HG03060 (cell line): ENCODE measurements at regions not wholly inside any gene's neighbourhood (a gene's known extent, or its start where the extent isn't known, plus 50 kb on each side); places are given as distances from the start of the nearest gene placed in this dataset.
"Not testable (repeated sequence)": the region's sequence is repeated elsewhere in the genome, so short reads cannot be mapped to it uniquely, and the experiment has no call there.

ENCODE experiments used
- ATAC-seq: cut with Tn5 transposase; IDR thresholded peaks from one replicate; pipeline ENCODE4 v1.9.1; 2021; ENCODE audit warnings: low read depth, moderate number of reproducible peaks; ENCODE audit not compliant: unreplicated experiment

DNA sequence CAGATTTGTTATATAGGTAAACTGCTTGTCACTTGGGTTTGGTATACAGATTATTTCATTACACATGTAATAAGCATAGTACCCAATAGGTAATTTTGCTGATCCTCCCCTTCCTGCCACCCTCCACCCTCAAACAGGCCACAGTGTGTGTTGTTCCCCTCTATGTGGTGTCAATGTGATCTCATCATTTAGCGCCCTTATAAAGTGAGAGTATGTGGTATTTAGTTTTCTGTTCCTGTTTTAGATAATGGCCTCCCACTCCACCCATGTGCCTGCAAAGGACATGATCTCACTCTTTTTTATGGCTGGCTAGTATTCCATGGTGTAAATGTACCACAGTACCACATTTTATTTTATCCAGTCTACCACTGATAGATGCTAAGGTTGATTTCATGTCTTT, 522.1 kb upstream of the LRRC7 start:
- no peak for ATAC-seq

DNA sequence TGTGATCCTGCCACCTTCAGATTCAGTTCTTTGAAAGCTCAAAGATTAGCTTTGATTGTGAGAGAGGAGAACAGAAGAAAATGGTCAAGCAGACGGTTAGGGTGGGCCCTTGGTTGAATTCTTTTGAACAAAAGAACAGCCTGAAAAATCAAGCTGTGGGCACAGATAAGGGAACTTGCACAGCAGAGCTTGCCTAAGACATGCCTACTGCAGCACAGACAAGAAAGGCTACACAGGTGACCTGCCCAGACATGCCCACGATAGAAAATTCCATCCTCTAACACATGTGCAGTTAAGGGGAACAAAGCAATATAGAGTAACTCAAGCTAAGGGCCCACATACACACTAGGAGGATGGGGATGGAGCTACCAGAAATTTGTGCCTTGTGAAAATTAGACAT, 512.5 kb upstream of the LRRC7 start:
- no peak for ATAC-seq

DNA sequence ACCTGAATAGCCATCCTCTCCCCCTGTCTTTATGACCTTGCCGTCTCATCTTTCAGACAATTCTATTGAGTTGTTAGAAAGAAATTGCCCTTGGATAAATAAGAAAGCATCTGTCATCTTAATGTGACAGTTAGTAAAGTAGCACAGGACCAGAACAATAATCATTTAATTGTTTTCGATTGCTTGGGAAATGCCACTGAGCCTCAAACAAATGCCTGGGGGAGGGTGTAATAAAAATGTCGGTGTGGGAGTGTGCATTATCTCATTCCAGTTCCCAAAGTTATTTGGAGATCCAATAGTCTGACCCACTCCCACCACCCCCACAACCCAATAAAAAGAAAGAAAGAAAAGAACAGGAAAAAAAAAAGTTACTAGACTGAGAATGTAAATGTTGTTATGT, 509.3 kb upstream of the LRRC7 start:
- ATAC-seq, result no peak

DNA sequence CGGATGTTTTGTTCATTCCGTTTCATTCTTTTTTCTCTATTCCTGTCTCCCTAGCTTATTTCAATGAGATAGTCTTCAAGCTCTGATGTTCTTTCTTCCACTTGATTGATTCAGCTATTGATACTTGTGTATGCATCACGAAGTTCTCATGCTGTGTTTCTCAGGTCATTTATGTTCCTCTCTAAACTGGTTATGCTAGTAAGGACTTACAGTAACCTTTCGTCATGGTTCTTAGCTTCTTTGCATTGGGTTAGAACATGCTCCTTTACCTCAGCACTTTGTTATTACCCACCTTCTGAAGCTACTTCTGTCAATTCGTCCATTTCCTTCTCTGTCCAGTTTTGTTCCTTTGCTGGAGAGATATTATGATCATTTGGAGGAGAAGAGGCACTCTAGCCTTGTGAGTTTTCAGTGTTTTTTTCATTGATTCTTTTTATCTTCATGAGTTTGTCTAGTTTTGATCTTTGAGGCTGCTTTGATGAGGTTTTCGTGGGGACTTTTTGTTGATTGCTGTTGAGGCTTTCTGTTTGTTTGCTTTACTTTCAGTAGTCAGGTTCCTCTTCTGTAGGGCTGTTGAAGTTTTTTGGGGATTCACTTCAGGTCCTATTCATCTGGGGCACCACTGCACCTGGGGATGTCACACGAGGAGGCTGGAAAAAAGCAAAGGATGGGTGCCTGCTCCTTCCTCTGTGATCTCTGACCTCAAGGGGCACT, 496.9 kb upstream of the LRRC7 start:
- no peak for ATAC-seq

DNA sequence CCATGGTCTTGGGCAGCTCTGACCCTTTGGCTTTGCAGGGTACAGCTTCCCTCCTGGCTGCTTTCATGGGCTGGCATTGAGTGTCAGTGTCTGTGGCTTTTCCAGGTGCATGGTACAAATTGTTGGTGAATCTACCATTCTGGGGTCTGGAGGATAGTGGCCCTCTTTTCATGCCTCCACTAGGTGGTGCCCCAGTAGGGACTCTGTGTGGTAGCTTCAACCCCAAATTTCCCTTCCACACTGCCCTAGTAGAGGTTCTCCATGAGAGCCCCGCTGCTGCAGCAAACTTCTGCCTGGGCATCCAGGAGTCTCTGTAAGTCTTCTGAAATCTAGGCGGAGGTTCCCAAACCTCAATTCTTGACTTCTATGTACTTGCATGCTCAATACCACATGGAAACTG, 494.5 kb upstream of the LRRC7 start:
- no peak for ATAC-seq

DNA sequence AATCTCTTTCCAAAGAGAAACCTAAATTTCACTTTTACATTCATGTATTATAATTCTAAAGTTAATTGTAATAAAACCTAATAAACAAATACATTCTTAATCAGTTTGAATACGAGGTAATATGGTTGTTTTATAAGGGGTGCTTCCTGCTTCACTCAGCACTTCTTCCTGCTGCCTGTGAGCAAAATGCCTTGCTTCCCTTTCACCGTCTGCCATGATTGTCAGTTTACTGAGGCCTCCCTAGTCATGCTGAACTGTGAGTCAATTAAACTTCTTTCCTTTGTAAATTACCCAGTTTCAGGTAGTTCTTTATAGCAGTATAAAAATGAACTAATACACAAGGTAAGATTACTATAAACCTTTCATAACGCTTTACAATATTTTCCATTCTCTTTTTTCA, 491.1 kb upstream of the LRRC7 start:
- ATAC-seq, result no peak

DNA sequence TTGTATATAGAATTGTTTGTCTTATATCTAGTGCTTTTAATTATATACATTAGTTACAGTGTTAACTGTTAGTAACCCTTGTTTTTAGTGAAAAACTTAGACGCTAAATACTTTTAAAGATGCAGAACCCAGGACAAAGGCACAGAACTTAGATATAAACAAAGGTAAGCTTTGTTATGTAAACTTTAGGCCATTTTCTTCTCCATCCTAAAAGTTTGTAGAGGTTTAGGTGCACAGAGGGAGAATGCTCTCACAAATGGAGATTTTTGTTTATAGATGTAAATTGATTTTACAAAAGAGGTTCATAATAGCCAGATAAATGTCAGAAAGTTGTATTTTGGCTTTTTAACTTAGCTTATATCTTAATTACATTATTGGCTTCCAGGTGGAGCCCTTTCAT, 490.5 kb upstream of the LRRC7 start:
- ATAC-seq, result no peak

DNA sequence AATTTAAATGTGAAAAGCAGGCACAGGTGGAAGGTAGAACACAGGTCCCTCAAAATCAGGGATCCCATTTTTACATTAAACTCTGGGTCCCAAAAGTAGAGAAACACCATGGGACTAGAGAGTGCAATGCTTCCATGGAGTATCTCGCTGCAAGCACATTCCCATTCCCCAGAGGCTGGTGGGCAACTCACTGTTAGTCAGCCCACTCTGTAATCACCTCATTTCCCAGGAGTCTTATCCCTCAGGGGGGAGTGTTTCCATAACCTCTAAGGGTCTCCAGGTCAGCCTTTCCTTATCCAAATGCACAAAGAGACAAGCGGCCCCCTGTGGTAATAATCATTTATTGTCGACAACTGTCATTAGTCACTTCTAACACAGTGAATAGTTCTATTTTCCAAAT, 490.1 kb upstream of the LRRC7 start:
- no peak for ATAC-seq

DNA sequence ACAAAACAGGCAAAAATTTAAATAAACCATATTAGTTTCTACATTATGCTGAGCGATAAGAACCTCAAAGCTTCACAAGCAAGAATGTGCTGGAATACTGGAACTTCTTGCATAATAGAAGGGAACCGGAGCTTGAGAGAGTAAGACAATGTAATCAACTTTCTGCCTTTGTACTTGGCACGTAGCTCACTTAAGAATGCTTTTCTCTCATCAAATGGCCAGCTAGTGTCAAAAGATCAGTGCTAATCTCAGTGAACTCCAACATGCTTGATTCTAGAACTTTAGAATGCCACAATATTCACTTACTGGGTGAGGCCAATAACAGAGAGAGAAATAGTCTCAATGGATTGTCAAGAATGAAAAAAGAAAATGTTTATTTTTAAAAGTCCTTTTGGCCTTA, 486.1 kb upstream of the LRRC7 start:
- no peak for ATAC-seq

DNA sequence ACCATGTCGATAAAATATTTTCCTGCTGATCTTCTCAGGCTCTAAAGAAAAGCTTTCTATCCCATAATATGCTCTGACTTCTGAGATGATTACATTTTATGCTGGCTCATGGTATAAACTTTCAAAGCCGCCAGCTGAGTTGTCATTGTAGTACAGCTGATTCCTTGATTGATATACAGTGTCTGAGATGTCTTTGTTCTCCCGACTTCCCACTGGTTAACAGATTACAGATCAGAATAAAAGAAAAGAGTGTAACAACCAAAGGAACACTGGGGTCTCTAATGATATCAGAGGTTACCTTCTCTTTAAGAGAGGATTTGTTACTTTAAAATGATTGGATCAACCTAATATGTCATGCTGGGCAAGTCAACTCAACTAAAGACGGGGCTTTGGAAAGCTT, 485.4 kb upstream of the LRRC7 start:
- ATAC-seq, result no peak

DNA sequence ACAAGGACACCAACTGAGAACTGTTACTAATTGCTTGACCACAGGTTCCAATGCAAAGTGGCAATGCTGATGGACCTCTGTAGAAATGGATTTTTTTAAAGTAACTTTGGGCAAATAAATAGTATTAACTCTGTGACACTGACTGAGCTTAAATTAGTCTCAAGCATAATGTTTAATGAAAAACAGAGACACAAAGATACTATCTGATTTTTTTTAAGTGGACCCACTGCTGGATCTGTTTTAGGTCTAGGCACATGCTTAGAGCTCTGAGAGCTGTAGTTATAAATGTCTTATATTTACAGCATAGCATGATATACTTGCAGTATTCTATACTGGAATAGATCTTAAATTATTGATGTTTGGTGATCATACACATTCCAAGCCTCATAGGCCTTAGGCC, 481.6 kb upstream of the LRRC7 start:
- no peak for ATAC-seq

DNA sequence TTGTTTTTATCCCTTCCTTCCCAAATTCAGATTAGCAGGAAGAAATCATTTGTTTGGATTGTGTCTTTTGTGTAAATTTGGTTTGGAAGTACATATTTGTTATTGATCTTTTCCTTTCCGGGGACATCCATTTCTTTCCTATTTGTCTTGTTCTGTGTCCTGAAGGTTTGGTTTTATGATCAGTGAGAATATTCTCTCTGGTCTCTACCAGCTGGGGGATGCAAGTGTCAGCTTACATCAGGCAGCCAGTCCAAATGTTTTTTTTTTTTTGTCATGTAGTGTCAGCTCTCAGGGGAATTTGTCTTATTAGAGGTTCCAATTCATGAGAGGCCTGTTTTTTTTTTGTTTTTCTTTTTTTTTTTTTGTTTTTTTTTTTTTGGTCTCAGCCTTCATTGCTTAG, 479.2 kb upstream of the LRRC7 start:
- no peak for ATAC-seq

DNA sequence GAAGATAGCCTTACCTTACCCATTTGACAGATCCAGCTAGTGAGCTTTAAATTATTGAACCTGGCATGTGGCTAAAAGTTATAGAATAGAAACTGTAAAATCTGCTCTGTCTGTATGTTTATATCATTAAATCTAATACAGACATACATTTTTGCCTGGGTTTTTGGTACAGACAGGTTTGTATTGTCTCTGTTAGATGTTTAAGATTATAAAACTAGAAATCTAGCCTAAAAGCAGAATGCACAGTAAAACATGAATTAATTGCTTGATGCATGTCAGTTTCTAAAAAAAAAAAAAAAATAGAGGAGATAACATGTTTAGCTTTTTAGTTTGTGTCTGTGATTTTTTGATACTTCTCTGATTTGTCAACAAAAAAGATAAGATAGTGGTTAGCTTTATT, 477.6 kb upstream of the LRRC7 start:
- no peak for ATAC-seq

DNA sequence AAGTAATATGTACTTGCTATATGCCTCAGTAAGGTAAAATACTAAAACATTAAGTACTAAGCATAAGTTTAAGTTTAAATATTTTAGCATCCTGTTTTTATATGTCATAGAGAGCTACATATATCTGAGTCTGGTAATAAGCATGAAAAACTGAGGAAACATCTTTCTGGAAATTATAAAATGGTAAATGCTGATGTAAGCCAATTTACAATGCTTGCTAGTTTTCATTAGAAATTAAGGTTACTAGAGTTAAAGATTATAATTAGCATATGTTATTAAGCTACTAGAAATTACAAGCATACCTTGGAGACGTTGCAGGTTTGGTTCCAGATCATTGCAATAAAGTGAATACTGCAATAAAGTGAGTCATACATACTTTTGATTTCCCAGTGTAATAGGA, 477.0 kb upstream of the LRRC7 start:
- ATAC-seq, result no peak

DNA sequence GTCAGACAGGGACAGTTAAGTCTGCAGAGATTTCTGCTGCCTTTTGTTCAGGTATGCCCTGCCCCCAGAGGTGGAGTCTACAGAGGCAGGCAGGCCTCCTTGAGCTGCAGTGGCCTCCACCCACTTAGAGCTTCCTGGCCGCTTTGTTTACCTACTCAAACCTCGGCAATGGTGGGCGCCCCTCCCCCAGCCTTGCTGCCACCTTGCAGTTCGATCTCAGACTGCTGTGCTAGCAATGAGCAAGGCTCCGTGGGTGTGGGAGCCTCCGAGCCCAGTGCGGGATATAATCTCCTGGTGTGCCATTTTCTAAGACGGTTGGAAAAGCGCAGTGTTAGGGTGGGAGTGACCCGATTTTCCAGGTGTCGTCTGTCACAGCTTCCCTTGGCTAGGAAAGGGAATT, 465.7 kb upstream of the LRRC7 start:
- ATAC-seq, result not testable (repeated sequence)

DNA sequence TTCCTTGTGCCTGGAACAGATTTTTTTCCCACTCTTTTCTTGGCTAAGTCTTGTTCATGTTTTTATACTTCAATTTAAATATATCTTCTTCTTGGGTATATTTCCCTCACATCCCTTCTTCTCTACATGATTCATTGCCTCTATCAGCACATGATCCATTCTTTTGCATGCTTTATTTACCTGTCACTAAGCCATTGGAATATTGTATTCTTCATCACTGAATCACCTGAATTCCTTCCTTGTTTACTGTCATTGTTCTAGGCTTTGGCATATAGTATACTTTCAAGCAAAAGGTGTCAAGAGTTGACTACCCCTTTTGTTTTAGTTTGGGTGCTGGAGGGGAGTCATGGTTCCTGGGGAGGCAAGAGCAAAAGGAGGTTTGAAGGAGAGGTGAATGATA, 464.5 kb upstream of the LRRC7 start:
- no peak for ATAC-seq

DNA sequence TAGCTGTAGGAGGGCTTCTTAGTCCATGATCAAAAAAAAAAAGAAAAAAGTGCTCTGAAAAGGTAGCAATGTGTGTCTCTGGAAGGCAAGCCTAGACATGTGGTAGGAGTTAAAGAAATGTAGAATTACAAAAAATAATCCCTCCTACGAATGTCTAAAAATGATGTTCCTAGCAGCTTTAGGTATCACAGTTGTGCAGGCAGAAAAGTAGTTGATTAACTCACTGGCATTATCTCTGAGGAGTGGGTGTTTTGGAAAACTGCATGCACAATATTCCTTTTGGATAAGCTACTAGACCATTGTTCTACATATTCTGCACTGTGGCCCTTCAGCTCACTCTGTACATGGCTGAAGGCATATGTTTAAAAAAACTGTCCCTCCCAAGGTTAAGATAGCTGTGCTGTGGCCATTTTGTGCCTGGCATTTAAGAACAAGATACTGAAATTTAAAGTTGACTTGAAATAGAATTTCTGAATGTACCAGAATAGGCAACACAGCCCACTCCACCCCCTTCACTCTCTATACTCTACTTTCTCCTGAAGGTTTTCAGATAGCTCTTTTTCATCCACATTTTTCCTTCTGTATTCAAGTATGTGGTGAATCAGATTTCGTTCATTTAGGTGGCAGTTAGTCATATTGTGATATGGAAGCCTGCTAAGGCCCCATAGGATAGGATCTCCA, 463.9 kb upstream of the LRRC7 start:
- ATAC-seq, result no peak

DNA sequence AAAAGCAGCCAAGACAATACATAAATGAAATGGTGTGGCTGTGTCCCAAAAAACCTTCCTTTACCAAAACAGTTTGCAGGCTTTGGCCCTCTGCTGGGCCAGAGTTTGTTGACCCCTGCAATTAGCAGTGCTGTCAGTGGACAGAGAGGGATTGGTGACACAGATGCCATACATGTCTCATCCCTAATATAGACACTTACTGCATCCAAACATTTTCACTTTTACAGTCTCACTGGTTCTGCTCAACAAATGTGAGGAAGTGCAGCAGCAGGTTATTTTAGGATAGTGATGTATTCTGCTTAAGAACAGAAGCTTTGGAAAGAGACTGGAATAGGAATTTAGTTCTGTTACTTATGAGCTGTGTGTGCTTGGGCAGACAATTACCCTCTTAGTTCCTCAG, 462.8 kb upstream of the LRRC7 start:
- no peak for ATAC-seq

DNA sequence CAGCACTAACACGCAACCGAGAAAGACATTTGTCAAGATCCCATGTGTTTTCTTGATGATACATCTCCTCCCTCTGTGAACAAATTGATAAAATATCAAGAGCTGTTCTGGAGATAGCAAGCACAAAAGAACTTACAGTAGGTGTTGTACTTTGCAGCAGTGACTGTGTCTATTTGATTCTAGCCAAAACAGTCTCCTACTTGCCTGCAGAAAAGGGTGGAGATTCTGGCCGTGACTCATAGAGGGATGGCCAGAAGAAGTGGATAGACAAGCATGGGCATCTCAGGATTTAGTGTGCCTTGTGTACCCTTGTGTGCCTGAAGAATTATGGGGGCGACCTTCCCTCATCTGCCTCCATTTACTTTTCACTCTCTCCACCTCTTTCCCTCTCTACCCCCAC, 458.4 kb upstream of the LRRC7 start:
- no peak for ATAC-seq

DNA sequence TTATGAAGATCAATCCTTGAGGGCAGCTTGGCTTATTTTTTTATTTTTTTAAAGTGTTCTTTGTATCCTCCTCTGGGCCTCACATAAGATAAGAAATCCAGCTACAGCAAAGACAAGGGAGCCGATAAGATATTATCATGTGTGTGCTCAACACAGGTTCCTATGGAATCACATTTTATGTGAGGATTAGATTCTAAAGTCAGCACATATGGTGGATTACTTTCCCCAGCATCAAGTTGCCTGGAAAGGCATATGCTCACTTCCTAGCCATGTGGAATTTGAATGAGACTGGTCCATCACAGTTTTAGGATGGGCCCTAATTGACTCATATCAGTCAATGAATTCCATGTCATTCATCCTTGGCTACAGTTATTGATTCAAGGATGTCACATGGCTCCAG, 456.9 kb upstream of the LRRC7 start:
- no peak for ATAC-seq

DNA sequence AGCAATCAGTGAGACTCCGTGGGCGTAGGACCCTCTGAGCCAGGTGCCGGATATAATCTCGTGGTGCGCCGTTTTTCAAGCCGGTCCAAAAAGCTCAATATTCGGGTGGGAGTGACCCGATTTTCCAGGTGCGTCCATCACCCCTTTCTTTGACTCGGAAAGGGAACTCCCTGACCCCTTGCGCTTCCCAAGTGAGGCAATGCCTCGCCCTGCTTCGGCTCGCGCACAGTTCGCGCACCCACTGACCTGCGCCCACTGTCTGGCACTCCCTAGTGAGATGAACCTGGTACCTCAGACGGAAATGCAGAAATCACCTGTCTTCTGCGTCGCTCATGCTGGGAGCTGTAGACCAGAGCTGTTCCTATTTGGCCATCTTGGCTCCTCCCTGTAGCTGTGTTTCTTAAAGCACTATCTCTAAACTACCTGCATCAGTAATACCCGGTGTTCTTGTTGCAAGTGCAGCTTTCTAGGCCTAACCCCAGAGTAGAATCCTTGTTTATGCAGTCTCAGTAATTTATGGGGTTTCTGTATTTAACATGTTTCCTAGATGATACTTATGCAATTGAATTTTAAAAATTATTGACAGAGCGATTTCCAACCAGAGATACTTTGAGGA, 447.5 kb upstream of the LRRC7 start:
- ATAC-seq, result not testable (repeated sequence)

DNA sequence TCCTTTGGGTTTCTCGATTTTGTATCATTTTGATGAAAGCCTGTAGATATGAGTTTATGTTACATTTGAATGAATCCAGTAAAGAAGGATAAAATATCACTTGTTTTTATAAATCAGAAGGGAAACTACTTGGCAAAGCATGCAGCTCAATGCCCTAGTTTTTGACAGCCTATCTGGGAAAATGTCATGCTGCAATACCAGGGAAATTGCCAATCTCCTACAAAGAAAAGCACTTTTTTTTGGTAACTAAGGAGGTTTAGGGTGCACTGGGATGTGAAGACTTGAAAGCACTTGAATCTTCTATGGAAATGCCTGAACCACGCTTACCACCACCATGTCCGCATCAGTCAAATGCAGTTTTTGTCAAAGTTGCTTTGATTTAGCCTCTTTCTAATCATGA, 446.9 kb upstream of the LRRC7 start:
- no peak for ATAC-seq
